ENCODE measurements at regions not wholly inside any gene's neighbourhood (a gene's known extent, or its start where the extent isn't known, plus 50 kb on each side); places are given as distances from the start of the nearest gene placed in this dataset.
A peak's percentile ranks its signal among the peaks of the same experiment; 100 is the strongest.

GRCh38 chr12:126780343-126780742 is 1486.6 kb upstream of the TMEM132C start:
- DNase-seq (ENCODE audit: low read depth): no peak
- TF ChIP-seq, protein P1, sequence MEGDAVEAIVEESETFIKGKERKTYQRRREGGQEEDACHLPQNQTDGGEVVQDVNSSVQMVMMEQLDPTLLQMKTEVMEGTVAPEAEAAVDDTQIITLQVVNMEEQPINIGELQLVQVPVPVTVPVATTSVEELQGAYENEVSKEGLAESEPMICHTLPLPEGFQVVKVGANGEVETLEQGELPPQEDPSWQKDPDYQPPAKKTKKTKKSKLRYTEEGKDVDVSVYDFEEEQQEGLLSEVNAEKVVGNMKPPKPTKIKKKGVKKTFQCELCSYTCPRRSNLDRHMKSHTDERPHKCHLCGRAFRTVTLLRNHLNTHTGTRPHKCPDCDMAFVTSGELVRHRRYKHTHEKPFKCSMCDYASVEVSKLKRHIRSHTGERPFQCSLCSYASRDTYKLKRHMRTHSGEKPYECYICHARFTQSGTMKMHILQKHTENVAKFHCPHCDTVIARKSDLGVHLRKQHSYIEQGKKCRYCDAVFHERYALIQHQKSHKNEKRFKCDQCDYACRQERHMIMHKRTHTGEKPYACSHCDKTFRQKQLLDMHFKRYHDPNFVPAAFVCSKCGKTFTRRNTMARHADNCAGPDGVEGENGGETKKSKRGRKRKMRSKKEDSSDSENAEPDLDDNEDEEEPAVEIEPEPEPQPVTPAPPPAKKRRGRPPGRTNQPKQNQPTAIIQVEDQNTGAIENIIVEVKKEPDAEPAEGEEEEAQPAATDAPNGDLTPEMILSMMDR (conservative IDR thresholded peaks at IDR 0.05; ENCODE audit: low read depth, low read length): no peak
- H3K4me3 ChIP-seq (ENCODE audit: low read depth, low read length): no peak overlapping the region

GRCh38 chr12:126781593-126781992 is 1485.4 kb upstream of the TMEM132C start:
- H3K4me3 ChIP-seq (ENCODE audit: low read depth, low read length): no peak overlapping the region
- DNase-seq (ENCODE audit: low read depth): no peak
- TF ChIP-seq, protein P1 (conservative IDR thresholded peaks at IDR 0.05; ENCODE audit: low read depth, low read length): no peak

GRCh38 chr12:126782083-126782482 is 1484.9 kb upstream of the TMEM132C start:
- no peak overlapping the region for H3K4me3 ChIP-seq (ENCODE audit: low read depth, low read length)
- DNase-seq (ENCODE audit: low read depth): no peak
- TF ChIP-seq, protein P1 (conservative IDR thresholded peaks at IDR 0.05; ENCODE audit: low read depth, low read length): no peak

- no peak for DNase-seq (ENCODE audit: low read depth)
- H3K4me3 ChIP-seq (ENCODE audit: low read depth, low read length): no peak overlapping the region
- TF ChIP-seq, protein P1 (conservative IDR thresholded peaks at IDR 0.05; ENCODE audit: low read depth, low read length): peak; percentile 73
Measured at GRCh38 chr12:126784328-126784921, 1482.5 kb upstream of the TMEM132C start.

- no peak overlapping the region for H3K4me3 ChIP-seq (ENCODE audit: low read depth, low read length)
- no peak for DNase-seq (ENCODE audit: low read depth)
- TF ChIP-seq, protein P1 (conservative IDR thresholded peaks at IDR 0.05; ENCODE audit: low read depth, low read length): no peak
Measured at GRCh38 chr12:126789963-126790362, 1477.0 kb upstream of the TMEM132C start.

DNA sequence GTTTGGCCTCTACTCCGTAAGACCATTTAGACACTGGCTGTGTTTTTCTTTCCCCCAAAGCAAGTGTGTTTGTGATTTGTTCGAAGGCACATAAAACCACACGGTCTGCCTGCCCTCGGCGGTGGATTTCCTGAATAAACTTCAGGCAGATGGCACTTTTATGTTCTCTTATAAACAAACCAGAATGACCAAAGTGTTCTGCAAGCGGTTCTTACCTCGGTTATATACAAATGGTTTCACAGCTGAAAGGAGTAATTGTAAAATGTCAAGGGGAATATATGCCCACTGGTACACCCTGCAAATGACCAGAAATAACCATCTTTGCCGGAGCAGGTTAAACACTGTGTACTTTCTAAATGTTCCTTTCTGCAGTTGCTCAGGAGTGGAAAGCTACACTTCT is 1475.8 kb upstream of the TMEM132C start:
- TF ChIP-seq, protein P1 (conservative IDR thresholded peaks at IDR 0.05; ENCODE audit: low read depth, low read length): no peak
- no peak overlapping the region for H3K4me3 ChIP-seq (ENCODE audit: low read depth, low read length)
- no peak for DNase-seq (ENCODE audit: low read depth)

GRCh38 chr12:126792411-126792810 is 1474.6 kb upstream of the TMEM132C start:
- TF ChIP-seq, protein P1 (conservative IDR thresholded peaks at IDR 0.05; ENCODE audit: low read depth, low read length): no peak
- H3K4me3 ChIP-seq (ENCODE audit: low read depth, low read length): no peak overlapping the region
- DNase-seq (ENCODE audit: low read depth): no peak
